Adrenal gland (tissue), 9 donors: ENCODE measurements at regions not wholly inside any gene's neighbourhood (a gene's known extent, or its start where the extent isn't known, plus 50 kb on each side); places are given as distances from the start of the nearest gene placed in this dataset.

Experiments
- DNase-seq, 7 donors: peaks; one replicate each; pipeline ENCODE4 v3.0.0-alpha.2; 2019 to 2020
- H3K27ac ChIP-seq, 5 donors: fragments of 200-600 bp; sonication (generic) in 4 of 5; 1 replicate in 3 of 5; 2 replicates in 2 of 5; pipeline versions ENCODE4 v1.5.1 to v1.8.0; 2016 to 2020; ENCODE audit warnings: mild to moderate bottlenecking in 1 of 5
- H3K27me3 ChIP-seq: fragments of 200-600 bp; 2 replicates; pipeline ENCODE4 v1.8.0; 2021
- H3K36me3 ChIP-seq, 2 donors: fragments of 200-600 bp; replicated peaks in 1 of 2; 1 replicate in 1 of 2; 2 replicates in 1 of 2; pipeline versions ENCODE4 v1.5.1 to v1.8.0; 2018 to 2022
- H3K4me1 ChIP-seq, 2 donors: fragments of 200-600 bp; replicated peaks in 1 of 2; 1 replicate in 1 of 2; 2 replicates in 1 of 2; pipeline versions ENCODE4 v1.5.1 to v1.8.0; 2018 to 2021
- H3K4me3 ChIP-seq, 4 donors: fragments of 200-600 bp; sonication (generic) in 3 of 4; one replicate each; pipeline ENCODE4 v1.5.1; 2016 to 2018
- H3K9me3 ChIP-seq, 3 donors: fragments of 200-600 bp; sonication (generic) in 1 of 3; replicated peaks in 1 of 3; 1 replicate in 2 of 3; 2 replicates in 1 of 3; pipeline versions ENCODE4 v1.5.1 to v1.8.0; 2016 to 2021
- POLR2A ChIP-seq, 2 donors: fragments of 450-650 bp; IDR thresholded peaks; one replicate each; pipeline ENCODE4 v1.6.1; 2017; ENCODE audit warnings: antibody characterized with exemption in 2 of 2, mild to moderate bottlenecking in 2 of 2, moderate library complexity in 1 of 2
- WGBS, 4 donors: extraction: QIAGEN DNeasy Blood & Tissue Kit in 2 of 4; methylation state at CpG; one replicate each; pipeline versions ENCODE4 v1.1.5 to v1.1.7; 2013 to 2017; 5-methylcytosine and 5-hydroxymethylcytosine counted together
- intact Hi-C, 2 donors: fragments of 100-400 bp; cut with DNase I; formaldehyde crosslinking; loops; one replicate each; pipeline versions ENCODE4 v1.14.1 to v1.15.0; 2022 to 2023
- TF ChIP-seq, protein P1 (sequence below), 6 experiments: fragments of 450-650 bp in 4 of 6; fragments of 200-600 bp in 2 of 6; sonication (generic) in 1 of 6; IDR thresholded peaks; 1 replicate in 5 of 6; 2 replicates in 1 of 6; pipeline versions ENCODE4 v1.5.1 to v1.8.0; 2016 to 2021; ENCODE audit warnings: antibody characterized with exemption in 6 of 6, mild to moderate bottlenecking in 2 of 6, moderate library complexity in 1 of 6
- donor health status: healthy with polysubstance abuse.
- donor health status: Bipolar disorder and iron deficiency.
- donor health status: DM: yes; HTN: yes; CAD: no.
- donor health status: DM: no; HTN: no; CAD: no.
- donor health status: DM: no; HTN: no; CAD: no.

GRCh38 chr9:84504360-84504759, 163.8 kb upstream of the SLC28A3 start:
- H3K27me3 ChIP-seq = no peaks in the 10 kb centered on the region
- no peaks in the 10 kb centered on the region for H3K36me3 ChIP-seq
- no peaks in the 10 kb centered on the region for H3K4me1 ChIP-seq
- TF ChIP-seq, protein P1, sequence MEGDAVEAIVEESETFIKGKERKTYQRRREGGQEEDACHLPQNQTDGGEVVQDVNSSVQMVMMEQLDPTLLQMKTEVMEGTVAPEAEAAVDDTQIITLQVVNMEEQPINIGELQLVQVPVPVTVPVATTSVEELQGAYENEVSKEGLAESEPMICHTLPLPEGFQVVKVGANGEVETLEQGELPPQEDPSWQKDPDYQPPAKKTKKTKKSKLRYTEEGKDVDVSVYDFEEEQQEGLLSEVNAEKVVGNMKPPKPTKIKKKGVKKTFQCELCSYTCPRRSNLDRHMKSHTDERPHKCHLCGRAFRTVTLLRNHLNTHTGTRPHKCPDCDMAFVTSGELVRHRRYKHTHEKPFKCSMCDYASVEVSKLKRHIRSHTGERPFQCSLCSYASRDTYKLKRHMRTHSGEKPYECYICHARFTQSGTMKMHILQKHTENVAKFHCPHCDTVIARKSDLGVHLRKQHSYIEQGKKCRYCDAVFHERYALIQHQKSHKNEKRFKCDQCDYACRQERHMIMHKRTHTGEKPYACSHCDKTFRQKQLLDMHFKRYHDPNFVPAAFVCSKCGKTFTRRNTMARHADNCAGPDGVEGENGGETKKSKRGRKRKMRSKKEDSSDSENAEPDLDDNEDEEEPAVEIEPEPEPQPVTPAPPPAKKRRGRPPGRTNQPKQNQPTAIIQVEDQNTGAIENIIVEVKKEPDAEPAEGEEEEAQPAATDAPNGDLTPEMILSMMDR (IDR thresholded peaks at IDR 0.05) = no peak
- TF ChIP-seq POLR2A (IDR thresholded peaks at IDR 0.05) = no peak
- no peak overlapping the region for H3K4me3 ChIP-seq
- WGBS, 4 donors = 56 to 75% (median 64%) methylated on average over 2 of the region's 2 CpGs
- intact Hi-C loops = no loop called here
- H3K9me3 ChIP-seq = no peaks in the 10 kb centered on the region
- no peak overlapping the region for H3K27ac ChIP-seq
- DNase-seq = no peak

GRCh38 chr9:84511651-84512050, 157.9 kb upstream of the NTRK2 start:
- no peaks in the 10 kb centered on the region for H3K4me1 ChIP-seq
- H3K9me3 ChIP-seq = no peaks in the 10 kb centered on the region
- no peaks in the 10 kb centered on the region for H3K36me3 ChIP-seq
- TF ChIP-seq, protein P1 (IDR thresholded peaks at IDR 0.05) = no peak
- no peak for TF ChIP-seq POLR2A (IDR thresholded peaks at IDR 0.05)
- intact Hi-C loops = no loop called here
- H3K27me3 ChIP-seq = no peaks in the 10 kb centered on the region
- WGBS, 4 donors = 65 to 86% (median 79%) methylated on average over 2 of the region's 2 CpGs
- DNase-seq = no peak
- H3K4me3 ChIP-seq = no peak overlapping the region
- no peak overlapping the region for H3K27ac ChIP-seq

GRCh38 chr9:84512493-84512892, 157.0 kb upstream of the NTRK2 start:
- no peak overlapping the region for H3K27ac ChIP-seq
- H3K36me3 ChIP-seq = no peaks in the 10 kb centered on the region
- no peak overlapping the region for H3K4me3 ChIP-seq
- H3K27me3 ChIP-seq = no peaks in the 10 kb centered on the region
- no peak for DNase-seq
- H3K4me1 ChIP-seq = no peaks in the 10 kb centered on the region
- intact Hi-C loops = no loop called here
- H3K9me3 ChIP-seq = no peaks in the 10 kb centered on the region
- 73 to 90% (median 75%) methylated on average over 2 of the region's 2 CpGs for WGBS, 4 donors
- TF ChIP-seq, protein P1 (IDR thresholded peaks at IDR 0.05) = no peak
- TF ChIP-seq POLR2A (IDR thresholded peaks at IDR 0.05) = no peak

GRCh38 chr9:84513473-84513872, 156.1 kb upstream of the NTRK2 start:
- DNase-seq = no peak
- no peaks in the 10 kb centered on the region for H3K36me3 ChIP-seq
- 68 to 80% (median 76%) methylated on average over 1 of the region's 1 CpG for WGBS, 4 donors
- H3K4me1 ChIP-seq = no peaks in the 10 kb centered on the region
- no peaks in the 10 kb centered on the region for H3K27me3 ChIP-seq
- no peak for TF ChIP-seq POLR2A (IDR thresholded peaks at IDR 0.05)
- TF ChIP-seq, protein P1 (IDR thresholded peaks at IDR 0.05) = no peak
- intact Hi-C loops = no loop called here
- H3K9me3 ChIP-seq = no peaks in the 10 kb centered on the region
- no peak overlapping the region for H3K27ac ChIP-seq
- no peak overlapping the region for H3K4me3 ChIP-seq
